Right kidney (tissue), 1 donor: ENCODE measurements at regions not wholly inside any gene's neighbourhood (a gene's known extent, or its start where the extent isn't known, plus 50 kb on each side); places are given as distances from the start of the nearest gene placed in this dataset.
A peak's percentile ranks its signal among the peaks of the same experiment; 100 is the strongest.
"Not testable (repeated sequence)": the region's sequence is repeated elsewhere in the genome, so short reads cannot be mapped to it uniquely, and the experiment has no call there.

Experiments used
- DNase-seq: peaks from one replicate; pipeline ENCODE4 v3.0.0-alpha.2; 2016

GRCh38 chr12:4191642-4192041 lies 81.9 kb upstream of the CCND2 start:
- DNase-seq = no peak

GRCh38 chr12:4191149-4191548 lies 82.4 kb upstream of the CCND2 start:
- no peak for DNase-seq

- no peak for DNase-seq
Measured at GRCh38 chr12:4190366-4191063, 83.0 kb upstream of the CCND2 start.

GRCh38 chr12:4189721-4190120 lies 83.8 kb upstream of the CCND2 start:
- no peak for DNase-seq

GRCh38 chr12:4187916-4188315 lies 85.6 kb upstream of the CCND2 start:
- no peak for DNase-seq

- not testable (repeated sequence) for DNase-seq
Measured at GRCh38 chr12:4187315-4187714, 86.2 kb upstream of the CCND2 start.

GRCh38 chr12:4178424-4179170 lies 95.0 kb upstream of the CCND2 start:
- no peak for DNase-seq

- no peak for DNase-seq
Measured at GRCh38 chr12:4177262-4177661, 96.3 kb upstream of the CCND2 start.

GRCh38 chr12:4176168-4176567 lies 97.4 kb upstream of the CCND2 start:
- DNase-seq = no peak

- DNase-seq = no peak
Measured at GRCh38 chr12:4174417-4174816, 99.1 kb upstream of the CCND2 start.

- DNase-seq = no peak
Measured at GRCh38 chr12:4172999-4173398, 100.6 kb upstream of the CCND2 start.

GRCh38 chr12:4171742-4172141 lies 101.8 kb upstream of the CCND2 start:
- DNase-seq = no peak

GRCh38 chr12:4169959-4170358 lies 103.6 kb upstream of the CCND2 start:
- no peak for DNase-seq

- no peak for DNase-seq
Measured at GRCh38 chr12:4169531-4169930, 104.0 kb upstream of the CCND2 start.

- peak; percentile 11 for DNase-seq
Measured at GRCh38 chr12:4168036-4168435, 105.5 kb upstream of the CCND2 start.

GRCh38 chr12:4164559-4165558 lies 108.7 kb upstream of the CCND2 start:
- peak; percentile 94 for DNase-seq

GRCh38 chr12:4164188-4164558 lies 109.4 kb upstream of the CCND2 start:
- no peak for DNase-seq

- no peak for DNase-seq
Measured at GRCh38 chr12:4161718-4162117, 111.8 kb upstream of the CCND2 start.

- no peak for DNase-seq
Measured at GRCh38 chr12:4160314-4161040, 113.1 kb upstream of the CCND2 start.

- DNase-seq = no peak
Measured at GRCh38 chr12:4159851-4160250, 113.7 kb upstream of the CCND2 start.

- no peak for DNase-seq
Measured at GRCh38 chr12:4158306-4158705, 115.3 kb upstream of the CCND2 start.

- DNase-seq = no peak
Measured at GRCh38 chr12:4157122-4157521, 116.4 kb upstream of the CCND2 start.
